HG03520 (cell line): ENCODE measurements at regions not wholly inside any gene's neighbourhood (a gene's known extent, or its start where the extent isn't known, plus 50 kb on each side); places are given as distances from the start of the nearest gene placed in this dataset.

Source experiments
- ATAC-seq: cut with Tn5 transposase; IDR thresholded peaks from one replicate; pipeline ENCODE4 v1.9.1; 2021; ENCODE audit warnings: mild to moderate bottlenecking, moderate library complexity; ENCODE audit not compliant: unreplicated experiment

GRCh38 chr10:78545756-78546155 is 512.1 kb downstream of the RPS24 start:
- no peak for ATAC-seq

- ATAC-seq, result no peak
Observed at GRCh38 chr10:78547397-78547796, 513.7 kb downstream of the RPS24 start.

DNA sequence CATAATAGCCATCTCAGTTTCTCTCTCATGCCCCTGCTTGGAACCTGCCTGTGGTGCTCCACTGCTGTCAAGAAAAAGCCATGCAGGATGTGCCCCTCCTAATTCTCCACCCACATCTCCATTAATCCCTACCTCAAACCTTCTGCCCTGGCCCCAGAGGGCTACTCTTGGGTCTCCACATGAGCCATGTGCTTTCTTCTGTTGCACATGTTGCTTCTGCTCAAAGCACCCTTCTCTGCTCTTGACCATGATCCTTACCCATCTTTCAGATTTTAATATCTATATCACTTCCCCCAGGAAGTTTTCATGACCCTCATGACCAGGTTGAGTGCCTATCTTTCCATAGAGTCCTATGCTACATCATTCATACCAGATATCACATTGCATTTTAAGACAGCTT is 514.2 kb downstream of the RPS24 start:
- no peak for ATAC-seq

GRCh38 chr10:78548369-78548768 is 514.7 kb downstream of the RPS24 start:
- no peak for ATAC-seq

DNA sequence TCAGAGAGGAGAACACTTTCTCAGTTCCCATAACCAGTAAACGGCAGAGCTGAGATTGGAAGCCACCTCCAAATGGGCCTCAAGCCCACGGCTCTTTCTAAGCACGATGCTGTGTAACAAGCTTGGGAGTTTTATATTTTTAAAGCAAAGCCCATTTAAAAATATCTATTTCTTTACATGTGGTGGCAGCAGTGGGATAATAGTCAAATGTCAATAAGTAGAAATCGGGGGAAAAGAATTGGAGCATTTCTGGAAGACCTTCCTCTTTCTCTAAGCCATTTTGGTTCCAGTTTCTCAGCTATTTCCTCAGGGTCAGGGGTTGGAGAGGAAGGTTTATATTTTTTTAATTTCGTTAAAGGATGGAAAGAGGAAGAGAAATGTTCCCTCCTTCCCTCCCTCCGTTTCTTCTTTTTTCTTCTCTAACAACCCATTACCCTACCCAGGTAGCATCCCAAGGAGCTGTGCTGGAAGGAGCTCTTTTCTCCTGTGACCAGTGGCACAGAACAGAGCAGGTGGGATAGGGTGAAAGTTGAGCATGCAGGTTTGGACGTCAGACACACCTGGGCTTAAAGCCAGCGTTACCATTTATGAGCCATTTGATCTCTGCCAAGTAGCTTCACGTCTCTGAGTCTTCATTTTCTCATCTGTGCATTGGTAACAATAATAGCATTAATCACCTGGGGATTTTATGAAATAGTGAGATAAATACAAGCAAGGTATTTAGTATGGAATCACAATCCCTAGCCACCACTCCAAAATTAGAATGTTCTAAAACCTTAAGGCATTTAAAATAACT is 515.7 kb downstream of the RPS24 start:
- no peak for ATAC-seq

DNA sequence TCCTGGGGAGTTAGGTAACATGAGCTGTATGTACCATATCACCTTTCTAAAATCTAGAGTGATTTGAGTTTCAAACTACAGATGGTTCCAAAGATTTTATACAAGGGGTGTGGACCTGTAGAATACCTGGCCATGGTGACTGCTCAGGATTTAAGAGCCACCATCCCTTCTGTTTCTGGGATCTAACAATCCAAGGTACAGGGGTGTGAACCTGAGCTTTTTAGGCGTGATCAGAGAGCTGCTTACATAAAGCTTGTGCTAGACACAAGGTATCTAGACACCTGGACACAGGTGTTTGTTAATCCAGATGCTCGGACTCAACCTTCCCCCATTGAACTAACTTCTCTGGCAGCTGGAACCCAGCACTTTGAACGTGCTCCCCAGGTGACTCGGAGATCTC is 516.4 kb downstream of the RPS24 start:
- ATAC-seq, result no peak

DNA sequence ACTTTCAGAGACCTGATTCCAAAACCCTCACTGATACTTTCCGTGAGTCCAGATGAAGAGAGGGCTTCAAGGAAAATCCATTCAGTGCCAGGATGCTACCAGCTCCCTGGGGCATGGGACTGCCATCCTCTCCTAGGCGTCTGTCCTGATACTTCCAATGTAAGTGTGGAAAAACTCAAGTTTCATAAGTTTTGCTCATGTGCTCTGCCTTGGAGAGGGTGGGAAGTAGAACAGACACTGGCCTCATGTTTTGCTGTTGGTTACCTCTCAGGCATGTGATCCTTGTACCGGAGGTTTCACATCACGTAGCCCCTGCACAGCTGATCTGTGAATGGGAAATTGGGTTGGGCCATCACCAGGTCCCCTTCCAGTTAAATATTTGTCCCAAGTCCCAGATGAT is 517.1 kb downstream of the RPS24 start:
- no peak for ATAC-seq

GRCh38 chr10:78551184-78552005 is 517.4 kb upstream of the ZMIZ1 start:
- no peak for ATAC-seq

GRCh38 chr10:78552261-78552811 is 516.4 kb upstream of the ZMIZ1 start:
- ATAC-seq, result no peak

DNA sequence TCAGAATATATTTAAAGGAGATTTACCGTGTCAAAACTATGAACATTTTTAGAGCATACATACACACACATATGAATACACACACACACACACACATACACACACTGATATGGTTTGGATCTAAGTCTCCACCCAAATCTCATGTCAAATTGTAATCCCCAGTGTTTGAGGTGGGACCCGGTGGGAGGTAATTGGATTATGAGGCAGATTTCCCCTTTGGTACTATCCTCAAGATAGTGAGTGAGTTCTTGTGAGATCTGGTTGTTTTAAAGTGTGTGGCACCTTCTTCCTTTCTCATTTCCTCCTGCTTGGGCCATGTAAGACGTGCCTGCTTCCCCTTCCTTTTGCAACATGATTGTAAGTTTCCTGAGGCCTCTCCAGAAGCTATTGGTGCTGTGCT is 515.0 kb upstream of the ZMIZ1 start:
- ATAC-seq, result no peak

- no peak for ATAC-seq
Observed at GRCh38 chr10:78555128-78555527, 513.6 kb upstream of the ZMIZ1 start.

- no peak for ATAC-seq
Observed at GRCh38 chr10:78556705-78557432, 511.9 kb upstream of the ZMIZ1 start.

DNA sequence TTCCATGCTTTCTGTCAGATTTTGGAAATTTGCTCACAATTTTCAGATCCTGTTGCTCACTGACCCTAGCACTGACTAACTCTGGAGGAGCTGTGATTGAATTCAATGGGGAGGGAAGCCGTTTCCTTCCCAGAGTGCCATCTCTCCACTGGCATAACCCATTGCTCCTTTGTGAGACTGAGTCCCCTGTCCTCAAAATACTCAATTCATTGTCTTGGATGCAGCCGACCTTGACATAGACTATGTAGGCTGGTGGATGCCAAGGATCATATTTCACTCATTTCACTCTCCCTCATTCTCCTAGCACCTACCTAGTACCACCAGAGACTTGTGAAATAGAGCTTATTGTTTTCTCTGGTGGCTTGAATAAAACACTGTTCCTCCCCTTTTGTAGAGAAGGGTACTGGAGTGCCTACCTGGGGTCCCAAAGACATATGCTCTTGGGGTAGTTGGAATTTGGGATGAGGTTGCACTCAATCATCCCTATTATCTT is 511.3 kb upstream of the ZMIZ1 start:
- no peak for ATAC-seq

GRCh38 chr10:78559661-78560340 is 509.0 kb upstream of the ZMIZ1 start:
- no peak for ATAC-seq

DNA sequence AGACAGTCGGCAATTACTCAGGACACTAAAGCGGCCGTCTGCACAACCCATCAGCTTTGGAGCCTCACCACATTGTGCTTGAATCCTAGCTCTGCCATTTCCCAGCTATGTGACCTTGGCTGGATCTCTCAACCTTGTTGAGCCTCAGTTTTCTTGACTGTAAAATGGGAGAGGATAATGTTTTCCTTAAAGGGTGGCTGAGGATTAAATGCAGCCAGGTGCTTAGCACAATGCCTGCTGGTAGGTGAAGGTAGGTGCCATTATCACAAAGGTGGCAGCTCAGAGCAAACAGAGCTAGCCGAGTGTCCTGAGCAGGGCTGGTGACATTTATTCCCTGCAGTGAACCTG is 508.5 kb upstream of the ZMIZ1 start:
- ATAC-seq, result no peak

- no peak for ATAC-seq
Observed at GRCh38 chr10:78563314-78563713, 505.5 kb upstream of the ZMIZ1 start.

GRCh38 chr10:78565841-78566240 is 502.9 kb upstream of the ZMIZ1 start:
- no peak for ATAC-seq

- no peak for ATAC-seq
Observed at GRCh38 chr10:78566284-78567111, 502.3 kb upstream of the ZMIZ1 start.

DNA sequence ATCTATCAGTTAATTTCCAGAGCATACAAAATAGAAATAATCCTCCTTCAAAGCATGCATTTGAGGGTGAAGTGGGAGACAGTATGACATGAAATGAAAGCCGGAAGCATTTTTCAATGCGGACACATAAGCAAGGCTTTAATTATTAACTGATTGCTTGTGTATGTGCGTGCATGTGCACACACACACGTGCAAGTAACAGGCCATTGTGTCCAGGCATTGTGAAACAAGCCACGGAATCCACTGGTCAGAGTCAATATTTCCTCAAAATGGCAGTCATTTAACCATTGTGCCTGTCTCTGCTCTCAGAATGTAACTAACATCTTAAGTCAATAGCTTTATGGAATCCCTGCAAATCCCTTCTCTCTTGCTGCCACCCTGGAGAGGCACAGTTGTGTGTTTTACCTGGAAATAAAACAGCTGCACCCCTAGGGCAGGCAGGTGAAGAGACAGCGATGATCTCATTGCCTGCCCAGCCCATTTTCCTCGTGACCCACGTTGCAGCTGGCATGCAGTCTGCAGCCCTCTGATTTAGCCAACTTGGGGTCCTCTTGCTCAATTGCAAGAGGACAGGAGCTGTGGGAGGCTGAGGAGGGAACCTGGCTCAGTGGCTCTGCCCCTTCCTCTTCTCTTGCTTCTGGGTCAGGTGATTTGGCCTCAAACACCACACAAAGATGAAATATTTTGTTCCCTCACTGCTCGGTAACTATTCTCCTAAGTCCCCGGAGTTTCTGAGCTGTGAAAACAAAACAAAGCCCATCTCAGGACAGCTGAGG is 500.9 kb upstream of the ZMIZ1 start:
- ATAC-seq, result no peak
